Smooth muscle cell (in vitro differentiated cells): ENCODE measurements at regions not wholly inside any gene's neighbourhood (a gene's known extent, or its start where the extent isn't known, plus 50 kb on each side); places are given as distances from the start of the nearest gene placed in this dataset.

Experiments
- DNase-seq: peaks from one replicate; lab custom pipeline; 2025; ENCODE audit not compliant: unreplicated experiment; lab: John Stamatoyannopoulos, UW
- H2AFZ ChIP-seq: fragments of 200-600 bp; sonication (generic); 2 replicates; pipeline ENCODE4 v1.6.0; 2016; ENCODE audit warnings: antibody characterized with exemption, low read depth, mild to moderate bottlenecking
- H3F3A ChIP-seq: fragments of 200-600 bp; sonication (generic); 2 replicates; pipeline ENCODE4 v1.6.0; 2017; ENCODE audit warnings: antibody characterized with exemption, low read depth
- H3K27ac ChIP-seq: fragments of 200-600 bp; sonication (generic); 2 replicates; pipeline ENCODE4 v1.5.1; 2016; ENCODE audit warnings: low read depth, mild to moderate bottlenecking
- H3K27me3 ChIP-seq: fragments of 200-600 bp; sonication (generic); 2 replicates; pipeline ENCODE4 v1.6.1; 2016; ENCODE audit warnings: low read depth, mild to moderate bottlenecking
- H3K36me3 ChIP-seq: fragments of 200-600 bp; sonication (generic); 2 replicates; pipeline ENCODE4 v1.5.1; 2016; ENCODE audit warnings: low read depth
- H3K4me1 ChIP-seq: fragments of 200-600 bp; sonication (generic); 2 replicates; pipeline ENCODE4 v1.5.1; 2016; ENCODE audit warnings: low read depth
- H3K4me2 ChIP-seq: fragments of 200-600 bp; sonication (generic); 2 replicates; pipeline ENCODE4 v1.6.0; 2016; ENCODE audit warnings: mild to moderate bottlenecking
- H3K4me3 ChIP-seq: fragments of 200-600 bp; sonication (generic); 2 replicates; pipeline ENCODE4 v1.5.1; 2016; ENCODE audit warnings: mild to moderate bottlenecking
- H3K79me2 ChIP-seq: fragments of 200-600 bp; sonication (generic); 2 replicates; pipeline ENCODE4 v1.6.0; 2016; ENCODE audit warnings: low read depth, mild to moderate bottlenecking
- H3K9ac ChIP-seq: fragments of 200-600 bp; sonication (generic); 2 replicates; pipeline ENCODE4 v1.6.0; 2016; ENCODE audit warnings: low read depth
- H3K9me3 ChIP-seq: fragments of 200-600 bp; sonication (generic); replicated peaks from 2 replicates; pipeline ENCODE4 v1.5.1; 2016; ENCODE audit warnings: low read depth
- H4K20me1 ChIP-seq: fragments of 200-600 bp; sonication (generic); 2 replicates; pipeline ENCODE4 v1.6.0; 2016; ENCODE audit warnings: low read depth
- CTCF ChIP-seq: fragments of 200-600 bp; sonication (generic); IDR thresholded peaks from 2 replicates; pipeline ENCODE4 v1.5.1; 2017; ENCODE audit warnings: borderline replicate concordance, mild to moderate bottlenecking, antibody characterized with exemption; ENCODE audit not compliant: insufficient read depth, poor library complexity, severe bottlenecking
- WGBS: methylation state at CpG from one replicate; pipeline ENCODE4 v1.1.7; 2016; ENCODE audit warnings: low lambda C conversion rate; 5-methylcytosine and 5-hydroxymethylcytosine counted together

DNA sequence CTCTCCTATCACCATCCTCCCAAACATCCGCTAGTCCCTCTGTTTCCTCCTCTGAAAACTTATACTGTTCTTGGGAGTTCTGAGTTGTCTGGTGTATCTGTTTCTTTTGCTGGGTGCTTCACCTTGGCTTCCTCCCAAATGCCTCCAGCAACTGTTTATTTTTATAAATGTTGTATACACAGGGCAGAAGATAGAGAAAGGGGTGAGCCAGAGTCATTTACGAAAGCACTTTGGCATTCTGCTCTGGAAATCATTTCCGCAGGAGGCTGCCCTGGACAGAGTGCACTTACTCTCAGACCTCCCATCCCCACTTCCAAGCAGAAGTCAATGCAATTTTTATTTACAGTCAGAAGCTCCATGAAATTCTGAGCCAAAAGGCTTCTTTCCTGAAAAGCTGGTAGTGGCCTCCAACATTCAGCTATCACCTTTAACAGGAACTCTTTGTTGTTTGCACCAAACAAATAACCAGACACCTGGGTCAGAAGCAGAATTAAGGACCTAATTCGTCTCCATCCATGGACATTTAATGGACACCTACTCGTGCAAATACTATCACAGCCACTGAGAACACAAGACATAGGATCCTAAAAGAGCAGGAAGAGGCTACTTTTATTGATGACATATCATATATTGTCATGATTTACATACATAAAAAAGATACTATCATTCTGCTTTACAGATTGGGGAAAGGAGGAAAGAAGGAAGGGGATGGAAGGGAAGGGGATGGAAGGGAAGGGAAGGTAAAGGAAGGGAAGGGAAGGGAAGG lies 229.5 kb upstream of the PAPPA start:
- Histone ChIP-seq H3K27me3 (no peaks in the 10 kb centered on the region), H3K9me3 (no peaks in the 10 kb centered on the region), H3K4me2 (peak overlapping the region; percentile 32), H2AFZ (no peak overlapping the region), H3K4me3 (no peak overlapping the region), H3K36me3 (no peaks in the 10 kb centered on the region), H3K4me1 (no peaks in the 10 kb centered on the region), H3F3A (peaks cover 5% of the 10 kb centered on the region), H3K27ac (peak overlapping the region; percentile 78), H3K79me2 (no peaks in the 10 kb centered on the region), H4K20me1 (no peaks in the 10 kb centered on the region), H3K9ac (peak overlapping the region; percentile 41)
- no peak for TF ChIP-seq CTCF
- WGBS: 52% methylated on average over 5 of the region's 5 CpGs
- no peak for DNase-seq

- Histone ChIP-seq H3K27ac (peak overlapping the region; percentile 78), H3F3A (peaks cover 5% of the 10 kb centered on the region)
Measured at GRCh38 chr9:115924669-115924987, 229.0 kb upstream of the PAPPA start.

GRCh38 chr9:115925424-115925823 lies 228.2 kb upstream of the PAPPA start:
- no peak for DNase-seq
- no peak overlapping the region for H2AFZ ChIP-seq
- H3K79me2 ChIP-seq: no peaks in the 10 kb centered on the region
- TF ChIP-seq CTCF: no peak
- no peaks in the 10 kb centered on the region for H3K36me3 ChIP-seq
- H3K27ac ChIP-seq: peak overlapping the region; percentile 78
- no peak overlapping the region for H3K4me3 ChIP-seq
- H3K27me3 ChIP-seq: no peaks in the 10 kb centered on the region
- H3K9ac ChIP-seq: no peak overlapping the region
- no peak overlapping the region for H3K4me2 ChIP-seq
- WGBS: 59% methylated on average over 2 of the region's 2 CpGs
- H3K4me1 ChIP-seq: no peaks in the 10 kb centered on the region
- H4K20me1 ChIP-seq: no peaks in the 10 kb centered on the region
- no peaks in the 10 kb centered on the region for H3K9me3 ChIP-seq
- H3F3A ChIP-seq: peaks cover 5% of the 10 kb centered on the region

More at GRCh38 chr9:115924669-115924987, 229.0 kb upstream of the PAPPA start:
- Histone ChIP-seq H4K20me1 (no peaks in the 10 kb centered on the region), H2AFZ (no peak overlapping the region), H3K36me3 (no peaks in the 10 kb centered on the region), H3K4me1 (no peaks in the 10 kb centered on the region), H3K9me3 (no peaks in the 10 kb centered on the region), H3K9ac (peak overlapping the region; percentile 41), H3K79me2 (no peaks in the 10 kb centered on the region), H3K4me3 (no peak overlapping the region), H3K27me3 (no peaks in the 10 kb centered on the region), H3K4me2 (no peak overlapping the region)
- DNase-seq: no peak
- no peak for TF ChIP-seq CTCF

GRCh38 chr9:115930472-115930871 lies 223.1 kb upstream of the PAPPA start:
- Histone ChIP-seq H3K27me3 (no peaks in the 10 kb centered on the region), H3F3A (no peaks in the 10 kb centered on the region), H3K4me3 (no peak overlapping the region), H4K20me1 (no peaks in the 10 kb centered on the region), H3K4me1 (no peaks in the 10 kb centered on the region), H3K4me2 (no peak overlapping the region), H3K9ac (no peak overlapping the region), H3K79me2 (no peaks in the 10 kb centered on the region), H3K27ac (no peak overlapping the region), H3K9me3 (no peaks in the 10 kb centered on the region), H2AFZ (no peak overlapping the region), H3K36me3 (no peaks in the 10 kb centered on the region)
- DNase-seq: no peak
- no peak for TF ChIP-seq CTCF
